ENCODE measurements at regions not wholly inside any gene's neighbourhood (a gene's known extent, or its start where the extent isn't known, plus 50 kb on each side); places are given as distances from the start of the nearest gene placed in this dataset.

- DNase-seq (ENCODE audit: insufficient read length, low spot score) (no peak), FAIRE-seq (no peak)
Observed at GRCh38 chr5:173557123-173557903, 59.1 kb downstream of the BOD1 start.

- FAIRE-seq (no peak), DNase-seq (ENCODE audit: insufficient read length, low spot score) (no peak)
Observed at GRCh38 chr5:173556142-173557028, 60.1 kb downstream of the BOD1 start.

- FAIRE-seq (no peak), DNase-seq (ENCODE audit: insufficient read length, low spot score) (no peak)
Observed at GRCh38 chr5:173554989-173555705, 61.3 kb downstream of the BOD1 start.

GRCh38 chr5:173554038-173554955 is 62.2 kb downstream of the BOD1 start:
- DNase-seq (ENCODE audit: insufficient read length, low spot score): no peak
- peak; percentile 42 for FAIRE-seq

- FAIRE-seq (no peak), DNase-seq (ENCODE audit: insufficient read length, low spot score) (no peak)
Observed at GRCh38 chr5:173550641-173551040, 65.8 kb downstream of the BOD1 start.

GRCh38 chr5:173549644-173550043 is 66.8 kb downstream of the BOD1 start:
- DNase-seq (ENCODE audit: insufficient read length, low spot score) (no peak), FAIRE-seq (no peak)

GRCh38 chr5:173547579-173547978 is 68.9 kb downstream of the BOD1 start:
- no peak for DNase-seq (ENCODE audit: insufficient read length, low spot score)
- no peak for FAIRE-seq

- FAIRE-seq (no peak), DNase-seq (ENCODE audit: insufficient read length, low spot score) (no peak)
Observed at GRCh38 chr5:173542964-173543363, 73.5 kb downstream of the BOD1 start.

- DNase-seq (ENCODE audit: insufficient read length, low spot score): no peak
Observed at GRCh38 chr5:173542159-173542558, 74.3 kb downstream of the BOD1 start.

GRCh38 chr5:173538654-173539053 is 77.8 kb downstream of the BOD1 start:
- no peak for DNase-seq (ENCODE audit: insufficient read length, low spot score)
- no peak for FAIRE-seq

More at GRCh38 chr5:173542159-173542558, 74.3 kb downstream of the BOD1 start:
- FAIRE-seq: no peak

- FAIRE-seq (no peak), DNase-seq (ENCODE audit: insufficient read length, low spot score) (no peak)
Observed at GRCh38 chr5:173538018-173538417, 78.4 kb downstream of the BOD1 start.

- FAIRE-seq: no peak
- no peak for DNase-seq (ENCODE audit: insufficient read length, low spot score)
Observed at GRCh38 chr5:173537228-173537627, 79.2 kb downstream of the BOD1 start.

- FAIRE-seq: no peak
Observed at GRCh38 chr5:173535976-173536639, 80.3 kb downstream of the BOD1 start.

GRCh38 chr5:173535166-173535975 is 81.1 kb downstream of the BOD1 start:
- DNase-seq (ENCODE audit: insufficient read length, low spot score): no peak
- FAIRE-seq: no peak

More at GRCh38 chr5:173535976-173536639, 80.3 kb downstream of the BOD1 start:
- no peak for DNase-seq (ENCODE audit: insufficient read length, low spot score)

- FAIRE-seq: no peak
Observed at GRCh38 chr5:173534664-173535063, 81.8 kb downstream of the BOD1 start.

GRCh38 chr5:173534031-173534430 is 82.4 kb downstream of the BOD1 start:
- FAIRE-seq (no peak), DNase-seq (ENCODE audit: insufficient read length, low spot score) (no peak)

More at GRCh38 chr5:173534664-173535063, 81.8 kb downstream of the BOD1 start:
- DNase-seq (ENCODE audit: insufficient read length, low spot score): no peak

GRCh38 chr5:173532689-173533250 is 83.7 kb downstream of the BOD1 start:
- FAIRE-seq: no peak

GRCh38 chr5:173531863-173532262 is 84.6 kb downstream of the BOD1 start:
- DNase-seq (ENCODE audit: insufficient read length, low spot score): no peak
- FAIRE-seq: no peak

More at GRCh38 chr5:173532689-173533250, 83.7 kb downstream of the BOD1 start:
- no peak for DNase-seq (ENCODE audit: insufficient read length, low spot score)

All from HTR-8/SVneo (cell line).